Smooth muscle cell (in vitro differentiated cells): ENCODE measurements at regions not wholly inside any gene's neighbourhood (a gene's known extent, or its start where the extent isn't known, plus 50 kb on each side); places are given as distances from the start of the nearest gene placed in this dataset.

Source experiments
- DNase-seq: peaks from one replicate; lab custom pipeline; 2025; ENCODE audit not compliant: unreplicated experiment; lab: John Stamatoyannopoulos, UW
- H2AFZ ChIP-seq: fragments of 200-600 bp; sonication (generic); 2 replicates; pipeline ENCODE4 v1.6.0; 2016; ENCODE audit warnings: antibody characterized with exemption, low read depth, mild to moderate bottlenecking
- H3F3A ChIP-seq: fragments of 200-600 bp; sonication (generic); 2 replicates; pipeline ENCODE4 v1.6.0; 2017; ENCODE audit warnings: antibody characterized with exemption, low read depth
- H3K27ac ChIP-seq: fragments of 200-600 bp; sonication (generic); 2 replicates; pipeline ENCODE4 v1.5.1; 2016; ENCODE audit warnings: low read depth, mild to moderate bottlenecking
- H3K27me3 ChIP-seq: fragments of 200-600 bp; sonication (generic); 2 replicates; pipeline ENCODE4 v1.6.1; 2016; ENCODE audit warnings: low read depth, mild to moderate bottlenecking
- H3K36me3 ChIP-seq: fragments of 200-600 bp; sonication (generic); 2 replicates; pipeline ENCODE4 v1.5.1; 2016; ENCODE audit warnings: low read depth
- H3K4me1 ChIP-seq: fragments of 200-600 bp; sonication (generic); 2 replicates; pipeline ENCODE4 v1.5.1; 2016; ENCODE audit warnings: low read depth
- H3K4me2 ChIP-seq: fragments of 200-600 bp; sonication (generic); 2 replicates; pipeline ENCODE4 v1.6.0; 2016; ENCODE audit warnings: mild to moderate bottlenecking
- H3K4me3 ChIP-seq: fragments of 200-600 bp; sonication (generic); 2 replicates; pipeline ENCODE4 v1.5.1; 2016; ENCODE audit warnings: mild to moderate bottlenecking
- H3K79me2 ChIP-seq: fragments of 200-600 bp; sonication (generic); 2 replicates; pipeline ENCODE4 v1.6.0; 2016; ENCODE audit warnings: low read depth, mild to moderate bottlenecking
- H3K9ac ChIP-seq: fragments of 200-600 bp; sonication (generic); 2 replicates; pipeline ENCODE4 v1.6.0; 2016; ENCODE audit warnings: low read depth
- H3K9me3 ChIP-seq: fragments of 200-600 bp; sonication (generic); replicated peaks from 2 replicates; pipeline ENCODE4 v1.5.1; 2016; ENCODE audit warnings: low read depth
- H4K20me1 ChIP-seq: fragments of 200-600 bp; sonication (generic); 2 replicates; pipeline ENCODE4 v1.6.0; 2016; ENCODE audit warnings: low read depth
- CTCF ChIP-seq: fragments of 200-600 bp; sonication (generic); IDR thresholded peaks from 2 replicates; pipeline ENCODE4 v1.5.1; 2017; ENCODE audit warnings: borderline replicate concordance, mild to moderate bottlenecking, antibody characterized with exemption; ENCODE audit not compliant: insufficient read depth, poor library complexity, severe bottlenecking
- WGBS: methylation state at CpG from one replicate; pipeline ENCODE4 v1.1.7; 2016; ENCODE audit warnings: low lambda C conversion rate; 5-methylcytosine and 5-hydroxymethylcytosine counted together

GRCh38 chr3:78410077-78410476 is 1357.7 kb downstream of the ROBO1 start:
- Histone ChIP-seq H3K9ac (no peak overlapping the region), H4K20me1 (no peaks in the 10 kb centered on the region), H3K27me3 (no peaks in the 10 kb centered on the region), H3K4me3 (no peak overlapping the region), H2AFZ (no peak overlapping the region), H3K4me2 (no peak overlapping the region), H3K36me3 (no peaks in the 10 kb centered on the region), H3K4me1 (no peaks in the 10 kb centered on the region), H3K9me3 (no peaks in the 10 kb centered on the region), H3K27ac (no peak overlapping the region), H3F3A (no peaks in the 10 kb centered on the region), H3K79me2 (no peaks in the 10 kb centered on the region)
- DNase-seq: no peak
- WGBS: 95% methylated on average over 2 of the region's 2 CpGs
- no peak for TF ChIP-seq CTCF

GRCh38 chr3:78414261-78414660 is 1353.5 kb downstream of the ROBO1 start:
- no peak overlapping the region for H3K4me3 ChIP-seq
- H3K79me2 ChIP-seq: no peaks in the 10 kb centered on the region
- no peaks in the 10 kb centered on the region for H3K9me3 ChIP-seq
- TF ChIP-seq CTCF: no peak
- H3K4me2 ChIP-seq: no peak overlapping the region
- H3K4me1 ChIP-seq: no peaks in the 10 kb centered on the region
- H3K27me3 ChIP-seq: no peaks in the 10 kb centered on the region
- H4K20me1 ChIP-seq: no peaks in the 10 kb centered on the region
- WGBS: 84% methylated on average over 2 of the region's 2 CpGs
- no peaks in the 10 kb centered on the region for H3F3A ChIP-seq
- no peak overlapping the region for H2AFZ ChIP-seq
- DNase-seq: no peak
- H3K27ac ChIP-seq: no peak overlapping the region
- no peaks in the 10 kb centered on the region for H3K36me3 ChIP-seq
- H3K9ac ChIP-seq: no peak overlapping the region

- Histone ChIP-seq H3F3A (no peaks in the 10 kb centered on the region), H3K9me3 (no peaks in the 10 kb centered on the region), H3K36me3 (no peaks in the 10 kb centered on the region), H4K20me1 (no peaks in the 10 kb centered on the region), H3K4me1 (no peaks in the 10 kb centered on the region), H3K4me2 (no peak overlapping the region), H3K79me2 (no peaks in the 10 kb centered on the region), H3K4me3 (no peak overlapping the region), H3K27ac (no peak overlapping the region), H2AFZ (no peak overlapping the region), H3K9ac (no peak overlapping the region), H3K27me3 (no peaks in the 10 kb centered on the region)
- DNase-seq: no peak
- no peak for TF ChIP-seq CTCF
These were observed 1347.2 kb downstream of the ROBO1 start for GRCh38 chr3:78420611-78421010.

- Histone ChIP-seq H3K27ac (no peak overlapping the region), H2AFZ (no peak overlapping the region), H3K9me3 (no peaks in the 10 kb centered on the region), H3K4me3 (no peak overlapping the region), H3K4me1 (no peaks in the 10 kb centered on the region), H3K36me3 (no peaks in the 10 kb centered on the region), H3K4me2 (no peak overlapping the region), H4K20me1 (no peaks in the 10 kb centered on the region), H3K27me3 (no peaks in the 10 kb centered on the region), H3F3A (no peaks in the 10 kb centered on the region), H3K9ac (no peak overlapping the region), H3K79me2 (no peaks in the 10 kb centered on the region)
- DNase-seq: no peak
- 87% methylated on average over 7 of the region's 7 CpGs for WGBS
- TF ChIP-seq CTCF: no peak
These were observed 1346.4 kb downstream of the ROBO1 start for GRCh38 chr3:78421247-78421966.
